Ureter (tissue), 1 donor: ENCODE measurements at regions not wholly inside any gene's neighbourhood (a gene's known extent, or its start where the extent isn't known, plus 50 kb on each side); places are given as distances from the start of the nearest gene placed in this dataset.
"Not testable (repeated sequence)": the region's sequence is repeated elsewhere in the genome, so short reads cannot be mapped to it uniquely, and the experiment has no call there.

ENCODE experiments used
- DNase-seq: peaks from one replicate; pipeline ENCODE4 v3.0.0-alpha.2; 2020; ENCODE audit warnings: low spot score
- donor health status: DM: yes; HTN: yes; CAD: no.

DNA sequence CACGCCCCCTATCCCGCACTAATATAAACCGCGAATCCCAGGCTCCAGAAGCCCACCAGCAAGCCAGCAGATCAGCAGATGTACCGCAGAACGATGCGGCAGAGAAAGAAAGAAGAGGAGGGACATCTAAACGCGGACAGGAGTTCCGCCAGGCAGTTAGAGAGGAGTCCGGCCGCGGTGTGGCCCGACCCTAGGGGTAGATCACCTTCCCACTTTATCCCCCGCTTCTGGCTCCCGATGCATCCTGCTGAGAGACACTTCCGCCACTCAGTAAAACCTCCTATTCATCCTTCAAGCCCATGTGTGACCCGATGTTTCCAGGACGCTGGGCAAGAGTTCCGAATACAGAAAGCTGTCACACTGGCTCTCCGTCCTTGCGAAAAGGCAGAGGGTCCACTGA is 1046.8 kb downstream of the SLITRK5 start:
- DNase-seq: no peak

DNA sequence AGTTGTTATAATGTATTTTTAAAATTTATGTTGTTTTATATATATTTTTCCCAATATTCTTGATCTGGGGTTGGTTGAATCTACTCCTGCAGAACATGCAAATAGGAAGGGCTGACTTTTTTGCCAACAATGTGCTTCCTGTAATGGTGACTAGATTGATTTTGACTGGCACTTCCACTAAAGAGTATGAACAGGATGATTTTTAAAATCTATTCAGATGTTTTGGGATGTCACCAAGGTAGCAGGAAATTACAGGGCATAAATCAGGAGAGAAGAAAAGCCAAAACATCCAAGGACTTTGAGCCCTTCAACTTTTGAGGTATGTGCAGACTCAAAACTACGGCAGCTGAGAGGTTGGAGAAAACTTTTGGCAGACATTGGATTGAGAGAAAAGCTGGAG is 1047.6 kb downstream of the SLITRK5 start:
- no peak for DNase-seq

DNA sequence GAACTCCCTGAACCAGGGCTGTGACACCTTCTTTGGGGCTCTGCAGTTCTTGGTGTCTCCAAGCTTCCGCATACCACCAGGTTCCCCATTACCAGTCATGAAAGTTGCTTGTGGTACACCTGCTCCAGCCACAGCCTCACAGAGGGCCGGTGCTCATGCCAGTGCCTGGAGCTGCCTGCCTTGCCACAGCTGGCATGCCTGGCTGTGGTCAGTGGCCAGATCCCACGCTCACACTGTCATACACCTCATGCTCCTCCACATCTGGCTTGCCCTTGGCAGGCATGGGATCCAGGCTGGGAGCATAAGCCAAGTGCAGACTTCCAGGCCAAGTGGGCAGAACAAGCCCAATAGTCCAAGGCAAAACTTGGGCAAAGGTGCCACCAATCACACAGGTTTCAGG is 1054.9 kb downstream of the SLITRK5 start:
- no peak for DNase-seq

DNA sequence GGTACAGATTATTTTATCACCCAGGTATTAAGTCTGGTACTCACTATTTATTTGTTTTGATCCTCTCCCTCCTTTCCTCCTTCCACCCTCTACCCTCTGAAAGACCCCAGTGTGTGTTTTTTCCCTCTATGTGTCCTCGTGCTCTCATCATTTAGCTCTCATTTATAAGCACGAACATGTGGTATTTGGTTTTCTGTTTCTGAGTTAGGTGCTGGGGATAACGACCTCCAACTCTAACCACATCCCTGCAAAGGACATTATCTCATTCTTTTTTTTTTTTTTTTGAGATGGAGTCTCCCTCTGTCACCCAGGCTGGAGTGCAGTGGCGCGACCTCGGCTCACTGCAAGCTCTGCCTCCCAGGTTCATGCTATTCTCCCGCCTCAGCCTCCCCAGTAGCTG is 1056.1 kb downstream of the SLITRK5 start:
- DNase-seq: not testable (repeated sequence)

DNA sequence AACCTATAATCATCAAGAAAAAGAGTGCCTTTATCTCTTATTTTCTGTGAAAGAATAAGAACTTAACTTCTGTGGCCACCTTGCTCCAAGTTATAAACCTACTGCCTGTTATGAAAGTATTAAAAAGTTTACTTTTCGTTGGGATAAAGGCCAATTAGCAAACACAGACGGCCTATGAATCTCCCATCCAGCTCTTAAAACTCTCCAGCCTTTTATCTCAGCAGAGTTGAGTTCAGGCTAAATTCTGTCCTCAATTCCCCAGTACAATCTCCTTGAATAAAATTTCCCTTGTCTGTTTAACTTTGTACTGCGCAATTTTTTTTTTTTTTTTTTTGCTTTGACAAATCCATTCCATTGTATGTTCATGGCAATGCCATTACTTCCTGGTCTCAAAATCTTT is 1058.4 kb downstream of the SLITRK5 start:
- DNase-seq: no peak

DNA sequence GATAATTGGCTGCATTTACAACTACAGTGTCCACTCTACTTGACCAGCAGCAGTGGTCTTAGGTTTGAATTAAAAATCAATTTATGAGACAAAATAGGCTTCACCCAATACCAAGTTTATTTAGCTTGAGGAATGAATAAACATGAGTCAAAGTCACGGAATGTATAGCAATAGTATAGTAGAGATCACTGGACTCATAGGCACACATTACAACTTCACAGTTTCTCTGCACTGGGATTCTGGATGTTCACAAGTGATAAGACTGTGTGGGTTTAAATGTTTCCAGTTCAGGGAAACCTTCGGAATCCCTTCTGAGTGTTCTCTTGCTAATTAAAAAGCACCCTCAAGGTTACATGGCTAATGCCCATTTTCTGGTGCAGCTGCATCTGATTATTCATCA is 1064.9 kb downstream of the SLITRK5 start:
- DNase-seq: no peak

DNA sequence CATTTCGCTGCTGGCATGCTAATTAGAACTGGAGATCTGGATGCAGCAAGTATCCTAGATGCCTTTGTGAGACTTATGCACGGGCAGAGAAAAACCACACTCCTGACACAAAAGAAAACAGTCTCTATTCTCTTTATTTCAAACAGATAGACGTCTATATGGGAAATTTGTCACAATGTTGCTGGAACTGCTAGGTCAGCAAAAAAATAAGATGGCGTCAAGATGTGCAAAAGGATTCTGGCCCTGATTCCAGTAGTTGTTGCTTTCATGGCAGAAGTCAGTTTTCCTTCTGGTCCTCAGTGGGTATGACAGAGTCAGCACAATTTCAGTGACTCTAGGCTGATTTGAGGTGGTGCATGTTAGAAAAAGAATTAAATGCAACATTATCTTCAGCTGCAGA is 1068.0 kb downstream of the SLITRK5 start:
- no peak for DNase-seq

DNA sequence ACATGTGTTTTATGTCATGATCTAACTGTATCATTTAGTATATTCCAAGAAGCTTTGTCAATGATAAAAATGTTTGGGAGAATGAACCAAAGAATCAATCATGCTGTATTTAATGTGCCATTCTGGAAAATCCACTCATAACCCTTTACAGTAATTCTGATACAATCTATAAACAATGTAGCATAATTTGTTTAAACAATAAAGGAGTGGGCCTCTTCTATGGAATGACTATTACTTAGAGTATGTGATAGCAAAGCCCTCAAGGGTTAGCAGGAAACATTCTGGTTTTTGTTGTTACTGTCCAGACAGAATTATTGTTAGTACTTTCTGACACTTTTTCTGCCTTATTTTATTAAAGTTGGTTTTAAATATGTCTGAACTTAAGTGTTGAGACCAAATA is 1073.1 kb downstream of the SLITRK5 start:
- DNase-seq: no peak

DNA sequence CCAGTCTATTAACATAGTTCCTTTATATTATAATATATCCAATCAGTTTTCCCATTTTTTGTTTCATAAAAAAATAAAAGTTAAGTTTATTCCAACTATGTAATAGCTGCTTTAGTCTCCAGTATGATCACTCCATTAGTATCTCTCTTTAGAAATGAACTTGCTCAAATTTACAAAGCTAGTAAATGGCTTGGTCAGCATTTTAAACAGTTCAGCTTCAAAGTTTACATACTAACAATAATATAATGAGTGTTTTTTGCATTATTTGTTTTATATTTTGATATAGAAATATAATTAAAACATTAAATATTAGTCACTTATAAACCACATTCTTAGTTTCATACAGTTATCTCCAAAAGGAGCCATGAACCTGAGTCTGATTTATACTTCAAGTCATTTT is 1073.8 kb downstream of the SLITRK5 start:
- DNase-seq: no peak

DNA sequence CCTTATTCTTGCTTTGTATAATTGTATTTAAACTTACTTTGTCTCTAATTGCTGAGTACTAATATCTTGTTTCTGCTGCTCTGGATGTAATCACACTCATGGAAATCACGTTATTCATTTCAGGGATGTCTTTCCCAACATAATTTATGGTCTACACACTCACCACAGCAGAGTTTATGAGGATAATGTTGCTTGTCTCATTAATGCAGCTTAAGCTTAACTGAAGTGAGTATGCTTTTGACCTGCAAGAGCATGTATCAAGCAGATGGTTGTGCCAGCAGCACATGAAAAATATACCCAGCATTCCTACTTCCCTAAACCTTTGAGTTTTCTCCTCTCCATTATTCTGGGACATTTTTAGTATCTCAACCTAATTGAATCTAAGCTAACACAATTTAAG is 1080.9 kb downstream of the SLITRK5 start:
- no peak for DNase-seq

DNA sequence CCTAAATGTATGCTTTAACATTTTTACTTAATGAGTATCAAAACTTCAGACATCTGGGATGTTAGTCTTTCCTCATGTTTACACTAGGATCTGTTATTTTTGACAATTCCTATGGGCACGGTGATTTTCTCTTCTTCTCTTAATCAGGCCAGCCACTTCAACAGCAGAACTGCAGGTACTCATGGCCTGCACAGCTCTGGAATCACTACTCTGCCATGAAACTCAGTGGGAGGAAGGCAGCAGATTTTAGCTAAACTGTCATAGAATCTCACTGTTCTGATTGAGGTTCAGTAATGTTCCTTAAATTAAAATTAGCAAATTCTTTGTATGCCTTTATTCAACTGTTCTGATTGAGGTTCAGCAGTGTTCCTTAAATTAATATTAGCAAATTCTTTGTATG is 1083.0 kb downstream of the SLITRK5 start:
- DNase-seq: no peak

DNA sequence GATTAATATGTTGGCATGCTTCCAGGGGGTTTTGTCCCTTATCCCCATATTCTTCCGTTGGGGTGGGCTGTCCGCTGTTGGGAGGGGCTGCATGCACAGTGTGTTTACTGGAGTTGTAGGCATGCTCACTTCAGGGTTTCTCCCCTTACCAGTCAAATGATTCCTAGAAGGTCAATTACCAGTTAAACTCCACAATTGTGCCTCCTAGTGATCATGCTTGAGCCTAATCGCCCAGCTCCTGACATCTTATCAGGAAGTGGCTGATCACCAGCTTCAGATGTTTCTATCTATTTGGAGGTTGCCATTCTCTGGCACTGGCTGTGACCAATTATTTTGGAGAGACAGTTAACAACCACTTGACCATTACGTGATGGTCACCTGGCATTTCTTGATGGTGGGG is 1090.0 kb downstream of the SLITRK5 start:
- no peak for DNase-seq

DNA sequence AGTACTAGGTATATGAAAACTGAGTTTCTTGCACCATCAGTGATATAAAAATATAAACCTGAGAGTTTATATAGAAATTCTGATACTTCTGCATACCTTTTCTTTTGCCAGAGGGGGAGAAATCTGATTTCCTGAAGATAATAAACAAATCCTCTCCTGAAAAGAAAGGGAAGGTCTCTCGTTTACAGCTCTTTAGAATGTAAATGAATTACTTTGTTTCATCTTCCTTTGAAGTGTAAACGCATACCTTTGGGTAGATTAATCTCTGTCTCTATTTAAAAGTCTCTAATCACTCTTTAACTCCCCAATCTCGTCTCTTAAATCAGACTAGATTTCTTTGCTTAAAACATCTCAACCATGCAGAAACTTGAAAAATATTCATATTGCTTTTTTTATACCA is 1092.9 kb downstream of the SLITRK5 start:
- DNase-seq: no peak

DNA sequence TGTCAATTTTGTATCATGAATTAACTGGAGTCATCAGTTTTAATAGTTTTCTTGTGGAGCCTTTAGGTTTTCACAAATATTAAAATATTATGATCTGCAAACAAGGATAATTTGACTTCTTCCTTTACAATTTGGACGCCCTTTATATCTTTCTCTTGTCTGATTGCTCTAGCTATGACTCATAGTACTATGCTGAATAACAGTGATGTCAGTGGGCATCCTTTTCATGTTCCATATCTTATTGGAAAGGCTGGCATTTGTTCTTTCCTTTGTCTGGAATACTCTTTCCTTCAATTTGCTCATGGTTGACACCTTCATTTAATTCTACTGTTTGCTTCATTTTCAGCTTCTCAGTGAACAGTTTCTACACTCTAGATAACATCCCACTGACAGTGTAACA is 1129.3 kb downstream of the SLITRK5 start:
- no peak for DNase-seq

DNA sequence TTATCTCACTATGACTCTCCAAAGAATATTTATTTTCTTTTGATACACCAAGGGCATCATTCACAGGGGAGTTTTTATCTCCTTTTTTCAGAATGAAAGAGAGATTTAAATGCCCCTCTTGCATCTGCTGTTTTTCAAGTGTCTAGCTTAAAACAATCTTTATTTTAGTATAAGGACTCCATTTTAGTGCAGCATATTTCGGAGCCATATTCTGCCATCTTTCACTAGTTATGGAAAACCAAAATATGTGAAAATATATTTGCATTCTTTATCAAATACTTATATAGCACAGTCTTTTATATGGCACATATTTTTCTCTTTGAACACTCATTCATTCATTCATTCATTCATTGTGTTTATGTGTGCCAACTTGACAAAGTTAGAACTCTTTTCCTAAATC is 1130.2 kb downstream of the SLITRK5 start:
- DNase-seq: no peak

DNA sequence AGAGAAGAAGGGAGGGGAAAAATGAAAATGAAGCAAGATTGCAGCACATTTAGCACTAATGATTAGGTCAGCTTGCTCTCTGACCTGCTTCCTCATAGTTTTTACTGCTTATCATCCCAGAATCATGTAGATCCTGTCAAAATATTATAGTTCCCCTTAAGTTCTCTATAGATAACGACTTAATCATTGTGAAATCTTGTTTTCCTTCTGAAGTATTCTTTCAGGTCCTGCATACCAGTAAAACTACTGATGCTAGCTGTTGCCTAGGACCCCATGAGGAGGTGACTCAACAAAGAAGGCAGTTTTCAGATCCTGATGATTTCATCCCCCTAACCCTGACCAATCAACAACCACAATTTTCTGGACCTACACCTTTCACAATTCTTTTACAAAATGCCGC is 1131.7 kb downstream of the SLITRK5 start:
- no peak for DNase-seq

DNA sequence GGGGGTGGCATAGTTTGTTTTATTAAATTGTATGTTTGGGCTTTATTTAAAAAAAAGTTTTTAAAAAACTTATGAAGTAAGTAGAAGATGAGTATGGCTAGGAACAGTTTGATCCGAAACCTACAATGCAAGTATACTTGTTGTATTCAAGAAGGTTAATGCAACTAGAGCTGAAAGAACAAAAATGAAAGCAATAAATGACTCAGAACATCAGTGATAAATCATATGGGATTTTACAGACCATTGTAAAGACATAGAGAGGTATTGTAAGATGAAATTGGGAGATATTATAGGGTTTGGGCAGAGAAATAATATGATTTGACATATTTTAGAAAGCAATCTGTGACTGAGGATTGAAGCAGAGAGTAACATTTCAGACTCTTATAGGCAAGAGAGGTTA is 1135.3 kb downstream of the SLITRK5 start:
- no peak for DNase-seq

DNA sequence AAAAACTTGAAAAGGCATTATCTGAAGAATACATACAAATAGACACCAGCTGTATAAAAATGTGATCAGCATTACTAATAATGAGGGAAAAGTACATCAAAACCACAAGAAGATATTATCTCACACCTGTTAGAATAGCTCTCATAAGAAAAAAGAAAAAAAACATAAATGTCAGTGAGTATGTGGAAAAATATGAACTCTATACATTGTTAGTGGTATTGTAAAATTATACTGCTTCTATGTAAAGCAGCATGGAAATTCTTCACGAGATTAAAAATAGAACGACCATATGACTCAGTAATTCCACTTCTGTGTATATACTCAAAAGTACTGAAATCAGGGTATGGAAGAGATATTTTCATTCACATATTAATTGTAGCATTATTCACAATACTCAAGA is 1146.4 kb downstream of the SLITRK5 start:
- DNase-seq: no peak

DNA sequence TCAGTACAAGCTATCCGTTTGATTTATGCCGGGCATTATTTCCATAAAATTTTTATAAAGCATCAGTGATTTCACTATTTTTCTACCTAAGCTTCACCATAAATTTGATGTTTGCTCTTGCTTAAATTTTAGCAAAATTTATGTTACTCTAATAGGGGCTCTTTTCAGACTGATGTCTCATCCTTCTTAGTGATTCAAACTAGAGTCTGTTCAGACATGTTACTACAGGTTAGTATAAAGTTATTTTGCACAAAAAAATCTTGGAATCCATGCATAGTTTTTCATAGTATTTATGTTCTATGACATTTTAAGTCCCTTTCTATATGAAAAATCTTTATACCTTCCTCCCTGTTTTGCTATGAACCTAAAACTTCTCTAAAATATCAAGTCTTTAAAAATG is 1151.9 kb downstream of the SLITRK5 start:
- DNase-seq: no peak

DNA sequence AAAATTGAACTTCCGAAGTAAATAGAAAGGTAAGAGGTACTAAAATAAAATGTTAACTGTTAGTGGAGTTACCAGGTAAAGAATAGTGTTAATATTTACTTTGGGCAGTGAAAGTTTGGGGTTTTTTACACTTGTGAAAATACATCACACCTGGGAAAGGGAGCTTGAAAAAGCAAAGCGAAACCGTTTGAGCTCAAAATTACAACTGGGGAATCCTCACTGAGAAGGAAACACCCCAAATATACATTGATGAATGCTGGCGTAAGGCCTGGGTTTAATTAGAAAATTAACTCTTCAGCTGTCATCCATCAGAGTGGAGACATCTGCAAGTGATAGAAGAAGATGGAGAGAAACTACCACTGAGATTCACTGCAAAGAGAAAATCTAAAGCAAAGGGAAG is 1153.0 kb downstream of the SLITRK5 start:
- no peak for DNase-seq

DNA sequence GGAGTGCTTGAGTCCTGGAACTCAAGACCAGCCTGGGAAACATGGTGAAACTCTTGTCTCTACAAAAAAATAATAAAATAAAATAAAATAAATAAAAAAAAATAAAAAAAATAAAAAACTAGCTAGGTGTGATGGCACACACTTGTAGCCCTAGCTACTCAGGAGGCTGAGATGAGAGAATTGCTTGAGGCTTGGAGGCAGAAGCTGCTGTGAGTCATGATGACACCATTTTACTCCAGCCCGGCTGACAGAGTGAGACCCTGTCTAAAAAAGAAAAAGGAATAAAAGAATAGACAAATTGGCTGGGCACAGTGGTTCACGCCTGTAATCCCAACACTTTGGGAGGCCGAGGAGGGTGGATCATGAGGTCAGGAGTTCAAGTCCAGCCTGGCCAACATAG is 1168.9 kb downstream of the SLITRK5 start:
- DNase-seq: no peak

DNA sequence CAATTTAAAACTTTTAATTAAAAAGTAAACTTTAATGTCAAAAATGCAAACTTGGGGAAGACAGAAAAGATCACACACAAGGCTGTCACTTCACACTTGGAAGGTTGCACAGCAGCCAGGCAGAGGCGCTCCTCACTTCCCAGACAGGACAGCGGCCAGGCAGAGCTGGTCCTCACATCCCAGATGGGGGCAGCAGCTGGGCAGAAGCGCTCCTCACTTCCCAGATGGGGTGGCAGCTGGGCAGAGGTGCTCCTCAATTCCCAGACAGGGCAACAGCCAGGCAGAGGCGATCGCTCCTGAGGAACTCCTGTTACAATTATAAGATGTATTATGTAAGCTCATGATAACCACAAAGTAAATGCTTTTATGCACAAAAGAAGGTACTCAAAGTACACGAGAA is 1181.1 kb downstream of the SLITRK5 start:
- DNase-seq: not testable (repeated sequence)

DNA sequence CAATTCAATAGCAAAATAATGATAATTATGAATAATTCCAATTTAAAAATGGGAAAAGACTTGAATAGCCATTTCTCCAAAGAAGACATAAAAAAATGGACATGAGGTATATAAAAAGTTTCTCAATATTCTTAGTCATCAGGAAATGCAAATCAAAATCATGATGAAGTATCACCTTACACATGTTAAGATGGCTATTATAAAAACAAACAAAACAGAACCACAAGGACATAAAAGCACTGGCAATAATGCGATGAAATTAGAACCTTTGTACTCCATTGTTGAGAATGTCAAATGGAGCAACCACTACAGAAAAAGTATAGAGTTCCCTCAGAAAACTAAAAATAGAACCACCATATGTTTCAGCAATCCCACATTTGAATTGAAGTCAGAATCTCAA is 1186.1 kb downstream of the SLITRK5 start:
- DNase-seq: no peak

DNA sequence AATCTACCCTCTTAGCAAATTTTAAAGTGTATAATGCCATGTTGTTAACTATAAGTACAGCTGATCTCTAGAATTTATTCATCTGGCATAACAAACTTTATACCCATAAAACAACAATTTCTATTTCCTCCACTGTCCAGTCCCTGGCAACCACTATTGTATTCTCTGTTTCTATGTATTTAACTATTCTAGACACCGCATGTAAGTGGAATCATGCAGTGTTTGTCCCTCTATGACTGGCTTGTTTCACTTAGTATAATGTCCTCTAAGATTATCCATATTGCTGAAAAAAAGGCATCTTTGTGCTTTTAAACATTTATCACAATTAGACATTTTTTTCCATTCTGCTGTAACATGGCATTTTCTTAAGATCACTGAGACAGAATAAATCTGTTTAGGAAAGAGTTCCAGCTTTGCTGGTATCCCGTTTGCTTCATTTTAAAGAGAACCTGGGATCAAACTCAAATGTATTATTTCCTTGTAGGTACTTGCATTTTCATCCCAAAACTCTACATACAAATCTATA is 1191.0 kb downstream of the SLITRK5 start:
- DNase-seq: no peak

DNA sequence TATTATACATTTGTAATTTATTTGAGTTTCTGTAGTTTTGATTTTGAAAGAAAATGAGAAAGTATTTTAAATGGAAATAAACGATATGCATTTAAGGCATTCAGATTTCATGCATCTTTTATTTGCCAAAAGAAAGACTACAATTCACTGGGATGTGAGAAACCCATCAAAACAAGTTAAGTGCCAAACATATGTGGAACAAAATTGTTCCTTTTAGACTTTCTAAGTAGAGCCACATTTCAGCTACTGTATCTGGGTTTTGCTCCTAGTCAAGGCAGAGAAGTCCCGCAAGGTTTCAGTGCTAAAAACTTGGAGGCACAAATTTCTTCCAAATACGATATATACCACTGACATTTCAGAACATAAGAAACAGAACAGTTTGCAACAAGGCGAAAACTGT is 1191.9 kb downstream of the SLITRK5 start:
- DNase-seq: no peak
